Activated T-cell treated with anti-CD3 and anti-CD28 coated beads, Interleukin-2, amount 50 U/mL, for 4 hours (primary cell): ENCODE measurements at regions not wholly inside any gene's neighbourhood (a gene's known extent, or its start where the extent isn't known, plus 50 kb on each side); places are given as distances from the start of the nearest gene placed in this dataset.
A peak's percentile ranks its signal among the peaks of the same experiment; 100 is the strongest.

ENCODE experiments used
- ATAC-seq, 2 donors: fragments of 200-7000 bp; cut with Tn5 transposase; one replicate each; pipeline ENCODE4 v1.10.0; 2021
- DNase-seq: peaks from one replicate; pipeline ENCODE4 v3.0.0-alpha.2; 2020
- H3K27me3 Mint-ChIP-seq: one replicate; pipeline ENCODE4 v1.8.0; 2021; ENCODE audit warnings: low read depth, mixed read lengths
- H3K36me3 Mint-ChIP-seq: one replicate; pipeline ENCODE4 v1.8.0; 2022; ENCODE audit warnings: mixed read lengths; ENCODE audit not compliant: insufficient read depth
- H3K4me1 Mint-ChIP-seq: one replicate; pipeline ENCODE4 v1.8.0; 2021; ENCODE audit warnings: low read depth, mixed read lengths
- H3K4me3 Mint-ChIP-seq: one replicate; pipeline ENCODE4 v1.8.0; 2021; ENCODE audit warnings: mild to moderate bottlenecking, moderate library complexity, mixed read lengths
- H3K9me3 Mint-ChIP-seq: one replicate; pipeline ENCODE4 v1.8.0; 2021; ENCODE audit warnings: mixed read lengths

- no peaks in the 10 kb centered on the region for H3K36me3 Mint-ChIP-seq
- ATAC-seq (no peak), DNase-seq (no peak)
- no peaks in the 10 kb centered on the region for H3K4me1 Mint-ChIP-seq
- no peaks in the 10 kb centered on the region for H3K9me3 Mint-ChIP-seq
- H3K27me3 Mint-ChIP-seq, result no peaks in the 10 kb centered on the region
- no peak overlapping the region for H3K4me3 Mint-ChIP-seq
Measured at GRCh38 chr21:16307256-16307655, 577.5 kb downstream of the USP25 start.

GRCh38 chr21:16308269-16308668, 578.5 kb downstream of the USP25 start:
- no peaks in the 10 kb centered on the region for H3K9me3 Mint-ChIP-seq
- ATAC-seq (peak; percentile 65 to 80), DNase-seq (no peak)
- no peaks in the 10 kb centered on the region for H3K36me3 Mint-ChIP-seq
- no peak overlapping the region for H3K4me3 Mint-ChIP-seq
- H3K4me1 Mint-ChIP-seq, result no peaks in the 10 kb centered on the region
- H3K27me3 Mint-ChIP-seq, result no peaks in the 10 kb centered on the region

- no peak for DNase-seq
- H3K4me3 Mint-ChIP-seq, result no peak overlapping the region
- no peaks in the 10 kb centered on the region for H3K27me3 Mint-ChIP-seq
- ATAC-seq, result no peak
- no peaks in the 10 kb centered on the region for H3K36me3 Mint-ChIP-seq
- H3K9me3 Mint-ChIP-seq, result no peaks in the 10 kb centered on the region
- no peaks in the 10 kb centered on the region for H3K4me1 Mint-ChIP-seq
Measured at GRCh38 chr21:16309250-16309971, 579.6 kb downstream of the USP25 start.

- DNase-seq, result no peak
- Mint-ChIP-seq H3K27me3 (no peaks in the 10 kb centered on the region), H3K36me3 (no peaks in the 10 kb centered on the region), H3K4me1 (no peaks in the 10 kb centered on the region), H3K4me3 (no peak overlapping the region), H3K9me3 (no peaks in the 10 kb centered on the region)
- ATAC-seq, result no peak
Measured at GRCh38 chr21:16310176-16310575, 580.4 kb downstream of the USP25 start.

GRCh38 chr21:16311229-16311628, 581.4 kb downstream of the USP25 start:
- no peak for ATAC-seq
- Mint-ChIP-seq H3K4me1 (no peaks in the 10 kb centered on the region), H3K4me3 (no peak overlapping the region), H3K36me3 (no peaks in the 10 kb centered on the region), H3K27me3 (no peaks in the 10 kb centered on the region), H3K9me3 (no peaks in the 10 kb centered on the region)
- no peak for DNase-seq

GRCh38 chr21:16312321-16312720, 582.5 kb downstream of the USP25 start:
- no peaks in the 10 kb centered on the region for H3K36me3 Mint-ChIP-seq
- no peak for ATAC-seq

GRCh38 chr21:16315223-16315622, 585.4 kb downstream of the USP25 start:
- no peaks in the 10 kb centered on the region for H3K9me3 Mint-ChIP-seq
- ATAC-seq (no peak), DNase-seq (no peak)
- no peaks in the 10 kb centered on the region for H3K36me3 Mint-ChIP-seq
- no peaks in the 10 kb centered on the region for H3K4me1 Mint-ChIP-seq
- H3K27me3 Mint-ChIP-seq, result no peaks in the 10 kb centered on the region
- no peak overlapping the region for H3K4me3 Mint-ChIP-seq

More at GRCh38 chr21:16312321-16312720, 582.5 kb downstream of the USP25 start:
- Mint-ChIP-seq H3K4me3 (no peak overlapping the region), H3K9me3 (no peaks in the 10 kb centered on the region), H3K27me3 (no peaks in the 10 kb centered on the region), H3K4me1 (no peaks in the 10 kb centered on the region)
- DNase-seq, result no peak

GRCh38 chr21:16318651-16319300, 589.0 kb downstream of the USP25 start:
- Mint-ChIP-seq H3K4me3 (no peak overlapping the region), H3K4me1 (no peaks in the 10 kb centered on the region), H3K9me3 (no peaks in the 10 kb centered on the region), H3K27me3 (no peaks in the 10 kb centered on the region), H3K36me3 (no peaks in the 10 kb centered on the region)
- DNase-seq (no peak), ATAC-seq (no peak)

GRCh38 chr21:16320110-16320509, 590.3 kb downstream of the USP25 start:
- no peaks in the 10 kb centered on the region for H3K27me3 Mint-ChIP-seq
- DNase-seq, result no peak
- H3K9me3 Mint-ChIP-seq, result no peaks in the 10 kb centered on the region
- no peaks in the 10 kb centered on the region for H3K4me1 Mint-ChIP-seq
- no peak overlapping the region for H3K4me3 Mint-ChIP-seq
- no peak for ATAC-seq
- no peaks in the 10 kb centered on the region for H3K36me3 Mint-ChIP-seq

- H3K4me1 Mint-ChIP-seq, result no peaks in the 10 kb centered on the region
- no peaks in the 10 kb centered on the region for H3K27me3 Mint-ChIP-seq
- H3K4me3 Mint-ChIP-seq, result no peak overlapping the region
- no peaks in the 10 kb centered on the region for H3K9me3 Mint-ChIP-seq
- no peaks in the 10 kb centered on the region for H3K36me3 Mint-ChIP-seq
- DNase-seq (no peak), ATAC-seq (no peak)
Measured at GRCh38 chr21:16322454-16322853, 592.7 kb downstream of the USP25 start.

GRCh38 chr21:16323596-16323995, 593.8 kb downstream of the USP25 start:
- H3K36me3 Mint-ChIP-seq, result no peaks in the 10 kb centered on the region
- no peaks in the 10 kb centered on the region for H3K9me3 Mint-ChIP-seq
- H3K4me3 Mint-ChIP-seq, result no peak overlapping the region
- H3K27me3 Mint-ChIP-seq, result no peaks in the 10 kb centered on the region
- ATAC-seq (no peak), DNase-seq (no peak)
- no peaks in the 10 kb centered on the region for H3K4me1 Mint-ChIP-seq

- ATAC-seq, result no peak
- H3K4me1 Mint-ChIP-seq, result no peaks in the 10 kb centered on the region
- H3K36me3 Mint-ChIP-seq, result no peaks in the 10 kb centered on the region
- no peak for DNase-seq
- no peaks in the 10 kb centered on the region for H3K9me3 Mint-ChIP-seq
- H3K4me3 Mint-ChIP-seq, result no peak overlapping the region
- H3K27me3 Mint-ChIP-seq, result no peaks in the 10 kb centered on the region
Measured at GRCh38 chr21:16324630-16325029, 594.8 kb downstream of the USP25 start.

- Mint-ChIP-seq H3K27me3 (no peaks in the 10 kb centered on the region), H3K36me3 (no peaks in the 10 kb centered on the region), H3K4me1 (no peaks in the 10 kb centered on the region), H3K4me3 (no peak overlapping the region), H3K9me3 (no peaks in the 10 kb centered on the region)
- ATAC-seq (peak; percentile 62 to 65), DNase-seq (no peak)
Measured at GRCh38 chr21:16330082-16330907, 600.5 kb downstream of the USP25 start.

GRCh38 chr21:16330908-16331268, 601.1 kb downstream of the USP25 start:
- Mint-ChIP-seq H3K4me1 (no peaks in the 10 kb centered on the region), H3K4me3 (no peak overlapping the region), H3K9me3 (no peaks in the 10 kb centered on the region), H3K36me3 (no peaks in the 10 kb centered on the region), H3K27me3 (no peaks in the 10 kb centered on the region)
- ATAC-seq (no peak), DNase-seq (no peak)

- H3K4me1 Mint-ChIP-seq, result no peaks in the 10 kb centered on the region
Measured at GRCh38 chr21:16337266-16337665, 607.5 kb downstream of the USP25 start.

More at GRCh38 chr21:16337266-16337665, 607.5 kb downstream of the USP25 start:
- ATAC-seq, result no peak
- H3K9me3 Mint-ChIP-seq, result no peaks in the 10 kb centered on the region
- H3K27me3 Mint-ChIP-seq, result no peaks in the 10 kb centered on the region
- H3K36me3 Mint-ChIP-seq, result no peaks in the 10 kb centered on the region
- DNase-seq, result no peak
- no peak overlapping the region for H3K4me3 Mint-ChIP-seq
